AG09319 (cell line): ENCODE measurements at regions not wholly inside any gene's neighbourhood (a gene's known extent, or its start where the extent isn't known, plus 50 kb on each side); places are given as distances from the start of the nearest gene placed in this dataset.

ENCODE experiments used
- DNase-seq: peaks from one replicate; pipeline ENCODE4 v3.0.0-alpha.2; 2010; ENCODE audit warnings: low read depth; ENCODE audit errors: extremely low read depth
- CTCF ChIP-seq: IDR thresholded peaks from 2 replicates; pipeline ENCODE4 v1.5.1; 2011; ENCODE audit warnings: low read depth, mild to moderate bottlenecking, inconsistent platforms, low read length, moderate library complexity

- TF ChIP-seq CTCF: no peak
- no peak for DNase-seq
Observed at GRCh38 chr11:128398517-128399250, 188.7 kb downstream of the ETS1 start.

GRCh38 chr11:128397362-128397761 is 190.0 kb downstream of the ETS1 start:
- DNase-seq: no peak
- no peak for TF ChIP-seq CTCF

- DNase-seq: no peak
- TF ChIP-seq CTCF: no peak
Observed at GRCh38 chr11:128394431-128395089, 192.8 kb downstream of the ETS1 start.

GRCh38 chr11:128392259-128392658 is 195.1 kb downstream of the ETS1 start:
- TF ChIP-seq CTCF: no peak
- DNase-seq: no peak

- no peak for TF ChIP-seq CTCF
- DNase-seq: no peak
Observed at GRCh38 chr11:128391811-128392210, 195.5 kb downstream of the ETS1 start.

- no peak for DNase-seq
- no peak for TF ChIP-seq CTCF
Observed at GRCh38 chr11:128390246-128390645, 197.1 kb downstream of the ETS1 start.

- no peak for DNase-seq
- no peak for TF ChIP-seq CTCF
Observed at GRCh38 chr11:128389461-128389976, 197.8 kb downstream of the ETS1 start.
